GM18499 (cell line): ENCODE measurements at regions not wholly inside any gene's neighbourhood (a gene's known extent, or its start where the extent isn't known, plus 50 kb on each side); places are given as distances from the start of the nearest gene placed in this dataset.

Experiments
- ATAC-seq: cut with Tn5 transposase; IDR thresholded peaks from one replicate; pipeline ENCODE4 v1.9.1; 2021; ENCODE audit warnings: moderate number of reproducible peaks; ENCODE audit not compliant: insufficient read depth, unreplicated experiment

DNA sequence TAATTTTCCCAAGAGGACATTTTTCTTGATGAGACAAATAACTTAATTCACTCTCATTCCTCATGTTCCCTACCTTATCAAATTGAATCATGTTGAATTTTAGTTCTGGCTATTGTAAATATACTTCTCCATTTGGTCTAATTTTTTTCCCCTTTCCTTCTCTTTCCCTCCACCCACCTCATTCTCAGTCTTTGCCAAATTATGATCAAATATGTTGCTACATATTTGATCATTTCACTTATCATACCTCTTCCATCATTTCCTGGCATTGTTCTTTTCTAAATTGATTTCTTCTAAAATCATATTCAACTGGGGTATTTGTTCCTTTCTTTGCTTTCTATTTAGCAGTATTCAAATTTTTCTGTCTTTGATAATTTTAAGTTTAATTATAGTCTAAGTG is 52.3 kb downstream of the HDGFL1 start:
- ATAC-seq: no peak

DNA sequence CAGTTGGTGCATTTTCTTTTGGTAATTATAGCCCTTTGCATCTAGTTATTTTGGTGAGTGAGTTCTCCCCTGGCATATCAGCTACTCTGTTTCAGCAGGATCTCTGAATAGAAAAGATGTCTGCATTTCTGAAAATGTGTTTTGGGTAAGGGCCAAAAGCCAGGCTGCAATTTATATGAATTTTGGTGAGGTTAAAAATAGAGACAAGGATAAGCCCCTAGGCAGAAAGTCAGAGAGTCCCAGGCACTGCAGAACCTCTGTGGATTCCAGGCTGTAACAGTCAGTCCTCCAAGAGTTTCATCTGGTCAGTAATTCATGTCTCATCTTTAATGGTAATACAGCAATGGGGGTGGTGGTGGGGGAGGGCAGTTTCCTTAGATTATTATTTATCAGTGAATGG is 53.0 kb downstream of the HDGFL1 start:
- no peak for ATAC-seq

DNA sequence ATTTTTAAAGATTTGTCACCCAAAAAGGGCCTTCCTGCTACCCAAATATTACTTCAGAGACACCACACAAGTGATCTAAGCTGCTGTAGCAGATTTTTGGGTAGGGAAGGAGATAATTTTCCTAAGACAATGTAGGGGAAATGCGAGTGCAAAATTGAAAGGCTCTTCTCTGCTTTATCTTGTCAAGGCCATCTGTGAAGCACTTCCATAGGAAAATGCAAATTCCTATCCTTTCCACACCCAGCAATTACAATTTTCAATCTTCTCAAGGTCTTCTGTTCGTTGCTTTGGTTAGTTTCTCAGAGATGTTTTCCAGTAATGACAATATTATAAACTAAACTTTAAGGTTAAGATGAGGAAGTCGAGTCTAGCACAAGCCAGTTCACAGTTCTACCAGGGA is 53.4 kb downstream of the HDGFL1 start:
- ATAC-seq: no peak

DNA sequence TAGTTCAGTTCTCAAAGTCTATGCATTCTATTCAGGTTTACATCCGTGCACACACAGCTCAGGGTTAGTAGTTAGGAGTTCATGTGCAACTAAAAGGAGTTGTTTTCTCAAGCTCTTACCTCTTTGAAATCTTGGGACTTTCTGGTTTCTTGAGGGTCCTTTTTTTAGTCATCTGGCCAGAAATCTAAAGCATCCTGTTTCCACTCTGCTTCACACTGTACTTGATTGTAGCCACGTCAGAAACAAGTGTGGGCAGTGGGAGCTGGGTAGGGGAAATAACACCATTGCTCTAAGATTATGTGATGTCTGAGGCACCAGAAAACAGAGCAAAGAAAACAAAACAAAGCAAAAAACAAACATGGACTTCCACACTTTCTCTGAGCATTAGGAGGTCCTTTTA is 58.3 kb downstream of the HDGFL1 start:
- ATAC-seq: no peak

DNA sequence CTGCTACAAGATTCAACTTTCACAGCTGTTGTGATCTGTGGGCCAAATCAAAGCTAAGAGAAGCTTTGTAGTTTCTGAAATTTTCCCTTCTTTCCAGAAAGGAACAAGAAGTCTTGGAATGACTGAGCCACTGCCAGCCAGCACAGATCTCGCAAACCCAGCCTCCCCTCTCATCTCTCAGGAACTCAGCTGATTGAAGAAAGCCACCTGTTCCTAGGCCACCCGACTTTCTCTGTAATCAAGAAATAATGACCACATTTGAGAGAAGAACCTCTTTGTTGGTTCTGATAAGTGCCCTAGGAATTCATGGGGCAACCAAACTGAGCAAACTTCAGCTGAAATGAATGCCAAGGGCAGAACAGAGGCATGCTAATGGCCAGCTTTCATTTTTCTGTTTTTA is 61.7 kb downstream of the HDGFL1 start:
- no peak for ATAC-seq

DNA sequence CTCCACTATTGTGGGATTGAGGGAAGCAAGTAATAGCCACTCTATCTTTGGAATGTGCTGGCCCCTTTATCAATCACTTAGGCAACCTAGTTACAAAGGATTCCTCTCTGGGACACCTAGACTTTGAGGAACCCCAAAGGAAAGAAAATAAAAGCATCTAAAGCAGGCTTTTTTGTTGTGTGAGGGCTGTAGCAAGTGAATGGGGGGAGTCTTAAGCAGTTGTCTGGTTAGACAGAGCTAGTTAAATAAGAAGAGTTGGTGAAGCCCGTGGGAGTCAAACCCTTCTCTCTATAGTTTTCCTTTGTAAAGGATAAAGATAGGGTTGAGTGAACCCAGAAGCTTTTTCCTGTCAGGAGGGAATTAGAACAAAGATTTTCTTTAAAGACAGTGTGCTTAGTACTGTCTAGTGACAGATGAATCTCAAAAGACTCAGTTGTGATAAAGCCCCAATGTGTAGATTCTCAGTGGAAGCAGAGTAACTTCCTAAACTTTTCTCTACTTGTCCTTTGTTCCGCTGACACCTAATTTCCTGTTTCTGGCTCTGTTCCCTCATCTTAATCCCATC is 63.3 kb downstream of the HDGFL1 start:
- ATAC-seq: no peak

DNA sequence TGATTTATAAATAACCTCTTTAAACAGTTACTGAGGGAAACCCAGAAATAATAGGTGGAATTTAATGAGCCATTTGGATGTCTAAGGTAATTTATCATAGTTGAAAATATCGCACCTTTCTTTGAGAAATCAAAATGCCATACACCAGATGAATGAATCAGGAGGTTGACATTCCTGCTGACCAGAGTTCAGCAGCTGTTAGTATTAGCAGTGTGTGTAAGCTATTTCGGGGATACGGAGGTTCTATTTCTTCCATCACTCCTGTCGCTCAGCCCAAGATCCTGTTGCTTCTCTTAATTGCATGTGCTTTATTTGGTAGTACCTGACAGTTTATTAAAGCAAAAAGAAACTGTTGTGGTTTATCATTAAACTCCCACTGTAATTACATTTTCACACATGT is 67.1 kb downstream of the HDGFL1 start:
- ATAC-seq: no peak

DNA sequence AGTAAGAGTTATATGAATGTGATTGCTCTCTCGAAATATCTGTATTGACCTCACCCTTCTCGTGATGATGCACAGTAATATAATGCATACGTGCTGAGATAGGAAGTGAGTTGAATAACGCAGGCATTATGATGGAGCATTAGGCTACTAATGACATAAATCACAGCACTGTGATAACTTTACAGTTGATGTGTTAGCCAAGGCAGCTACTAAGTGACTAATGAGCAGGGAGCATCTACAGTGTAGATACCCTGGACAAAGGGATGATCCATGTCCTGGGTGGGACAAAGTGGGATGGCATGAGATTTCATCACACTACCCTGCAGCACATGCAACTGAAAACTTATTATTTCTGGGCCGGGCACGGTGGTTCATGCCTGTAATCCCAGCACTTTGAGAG is 68.4 kb downstream of the HDGFL1 start:
- no peak for ATAC-seq

DNA sequence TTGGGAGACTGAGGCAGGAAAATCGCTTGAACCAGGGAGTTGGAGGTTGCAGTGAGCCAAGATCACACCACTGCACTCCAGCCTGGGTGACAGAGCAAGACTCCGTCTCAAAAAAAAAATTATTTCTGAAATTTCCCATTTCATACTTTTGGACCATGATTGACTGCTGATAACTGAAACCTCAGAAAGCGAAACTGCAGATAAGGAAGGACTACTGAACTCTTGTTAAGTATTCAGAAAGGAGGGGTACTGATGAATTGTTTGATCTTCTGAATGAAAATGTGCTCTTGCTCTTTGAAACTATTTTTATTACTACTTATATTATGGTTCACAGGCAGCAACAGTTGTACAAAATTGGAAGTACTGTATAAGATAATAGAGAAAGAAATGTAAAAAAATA is 69.0 kb downstream of the HDGFL1 start:
- no peak for ATAC-seq

DNA sequence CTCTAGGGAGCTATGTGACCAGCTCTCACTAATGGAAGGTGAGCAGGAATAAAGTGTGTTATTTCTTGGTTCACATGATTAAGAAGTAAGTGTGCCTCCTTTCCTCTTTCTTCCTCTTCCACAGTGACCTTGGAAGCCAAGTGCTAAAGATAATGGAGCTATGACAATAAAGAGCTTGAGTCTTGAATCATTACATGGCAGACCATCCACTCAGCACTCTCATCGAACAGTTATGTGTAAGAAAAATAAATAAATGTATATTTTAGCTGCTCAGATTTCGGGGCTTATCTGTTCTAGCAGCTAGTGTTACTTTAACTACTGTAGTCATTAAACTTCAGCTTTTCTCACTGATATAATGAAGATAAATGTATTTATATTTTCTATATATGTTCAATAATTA is 72.9 kb downstream of the HDGFL1 start:
- ATAC-seq: no peak

DNA sequence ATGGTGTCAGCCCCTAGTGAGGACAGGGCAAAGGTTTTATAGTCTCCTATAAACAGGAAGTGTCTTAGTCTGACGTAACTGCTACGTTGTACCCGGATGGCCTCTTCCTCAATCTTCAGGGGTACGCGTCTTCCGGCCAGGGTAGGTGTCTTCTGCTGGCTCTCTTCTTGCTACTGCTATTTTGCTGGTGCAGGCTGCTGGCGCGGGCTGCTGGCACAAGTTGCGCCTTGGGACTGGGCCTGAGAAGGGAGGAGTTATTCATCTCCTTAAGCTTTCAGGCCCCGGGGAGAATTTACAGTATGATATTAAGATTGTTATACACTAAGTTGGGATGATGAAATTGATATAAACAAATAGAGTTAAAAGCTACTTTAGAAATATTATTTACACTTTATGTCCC is 74.4 kb downstream of the HDGFL1 start:
- ATAC-seq: no peak

DNA sequence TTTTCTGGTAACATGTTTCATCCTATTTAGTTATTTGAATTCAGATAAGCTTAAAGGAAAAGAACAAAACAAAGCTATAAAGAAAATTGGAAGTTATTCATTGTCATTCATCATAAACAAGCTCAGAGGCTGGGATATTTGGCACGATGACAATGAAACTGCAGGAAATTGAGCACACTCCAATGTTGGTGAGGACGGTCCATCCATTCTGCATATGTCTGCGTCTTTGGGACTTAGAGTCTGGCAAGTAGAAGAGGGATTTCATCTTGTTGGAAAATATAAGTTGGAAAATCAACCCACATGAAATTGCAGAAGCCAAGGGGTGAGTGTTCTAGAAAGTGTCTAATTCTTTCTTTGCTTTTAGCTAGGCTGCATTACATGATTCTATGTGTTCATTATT is 78.4 kb downstream of the HDGFL1 start:
- ATAC-seq: no peak

DNA sequence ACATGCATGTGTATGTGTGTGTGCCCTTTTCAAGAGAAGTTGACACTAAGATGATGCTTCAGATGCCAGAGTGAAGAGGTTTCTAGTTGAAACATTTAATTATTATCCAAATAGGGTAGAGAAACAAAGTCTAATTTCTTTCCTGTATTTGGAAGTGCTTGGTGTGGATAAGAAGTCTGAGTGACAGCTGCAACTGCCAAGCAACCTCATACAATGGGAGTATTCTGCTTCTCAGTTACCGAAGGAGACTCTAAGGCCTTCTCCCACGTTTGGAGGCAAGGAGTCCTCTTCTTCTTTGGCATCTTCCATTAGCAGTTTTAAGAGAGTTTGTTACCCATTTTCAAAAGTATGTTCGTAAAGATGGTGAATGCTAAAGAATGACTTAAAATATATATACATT is 82.4 kb downstream of the HDGFL1 start:
- ATAC-seq: no peak

DNA sequence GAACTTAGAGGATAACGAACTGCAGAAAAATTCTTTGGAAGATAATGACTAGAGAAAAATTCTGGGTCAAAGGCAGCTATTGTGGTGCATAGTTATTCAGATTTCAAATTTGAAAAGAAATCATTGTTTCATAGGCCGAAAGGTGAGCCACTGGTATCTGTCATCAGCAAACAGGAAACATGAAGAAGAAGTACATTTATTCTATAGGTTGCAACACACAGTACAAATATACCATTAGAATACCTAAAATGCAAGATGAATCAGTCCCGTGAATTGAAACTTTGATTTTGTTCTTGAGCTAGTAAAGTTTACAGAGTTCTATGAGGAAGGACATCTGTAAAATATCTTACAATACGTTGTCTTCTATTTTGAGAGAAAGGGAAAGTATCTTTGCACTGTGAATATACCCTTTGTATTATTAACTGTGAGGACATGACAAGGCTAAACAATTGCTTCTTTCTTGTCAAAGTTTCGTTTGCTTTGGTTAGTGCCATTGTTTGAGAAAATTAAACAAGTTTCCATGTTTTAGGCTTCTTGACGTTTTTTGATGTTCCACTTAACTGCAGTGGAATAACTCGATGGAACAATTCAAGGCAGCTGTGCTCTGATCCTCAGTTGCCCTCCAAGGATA is 84.7 kb downstream of the HDGFL1 start:
- no peak for ATAC-seq

DNA sequence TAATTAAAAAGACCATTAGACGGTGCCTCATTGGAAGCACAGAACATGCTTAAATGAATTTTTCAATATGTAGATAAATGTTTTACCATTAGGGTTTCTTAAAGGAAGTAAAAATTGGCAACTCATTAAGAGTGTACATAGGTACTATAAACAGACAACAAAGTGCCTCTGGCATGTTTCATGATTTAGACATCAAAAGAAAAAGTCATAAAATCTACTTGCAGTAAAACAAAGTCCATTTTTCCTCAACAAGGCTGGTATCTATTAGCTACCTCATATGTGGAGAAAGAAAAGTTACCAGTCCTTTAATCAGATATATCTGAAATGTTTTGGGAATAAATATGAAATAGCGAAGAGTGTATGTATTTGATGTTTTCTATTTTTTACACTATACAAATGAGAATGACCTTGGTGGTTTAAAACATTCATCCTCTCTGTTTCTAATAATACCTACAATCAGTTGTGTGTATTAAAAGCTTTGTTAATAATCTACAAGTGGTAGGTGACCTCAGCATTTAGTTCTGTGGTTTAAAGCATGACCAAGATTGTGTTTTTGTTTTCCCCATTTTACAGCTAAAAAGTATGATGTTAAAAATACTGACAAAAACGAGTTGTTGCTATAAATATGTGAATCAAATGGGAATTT is 87.5 kb downstream of the HDGFL1 start:
- ATAC-seq: no peak

DNA sequence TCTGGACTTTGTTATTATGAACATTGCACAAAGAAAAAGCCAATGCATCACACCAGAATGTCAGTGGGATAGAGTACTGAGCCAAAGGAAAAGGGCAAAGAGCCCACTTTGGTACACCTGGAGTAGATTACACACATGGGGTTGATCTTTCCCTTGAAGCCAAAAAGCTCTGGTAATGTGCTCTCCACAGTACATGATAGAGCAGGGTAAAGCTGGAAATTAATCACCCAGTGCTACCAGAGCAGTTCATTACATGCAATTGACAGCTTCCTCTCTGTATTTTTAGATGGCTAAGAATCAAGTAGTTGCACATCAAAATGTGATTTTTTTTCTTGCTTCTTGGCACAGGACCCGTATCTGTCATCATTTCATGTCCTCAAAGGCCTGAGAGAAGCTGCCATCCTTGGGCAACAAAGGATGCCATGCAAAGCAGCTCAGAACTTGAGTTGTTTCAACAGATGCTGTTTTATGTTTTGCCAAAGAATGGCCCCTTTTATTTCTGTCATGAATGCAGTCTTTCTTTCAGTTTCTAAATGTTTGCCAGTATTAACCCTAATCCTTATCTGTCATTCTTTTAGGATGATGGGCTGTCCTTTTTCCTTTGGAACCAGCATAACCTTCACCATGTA is 88.1 kb downstream of the HDGFL1 start:
- ATAC-seq: no peak

DNA sequence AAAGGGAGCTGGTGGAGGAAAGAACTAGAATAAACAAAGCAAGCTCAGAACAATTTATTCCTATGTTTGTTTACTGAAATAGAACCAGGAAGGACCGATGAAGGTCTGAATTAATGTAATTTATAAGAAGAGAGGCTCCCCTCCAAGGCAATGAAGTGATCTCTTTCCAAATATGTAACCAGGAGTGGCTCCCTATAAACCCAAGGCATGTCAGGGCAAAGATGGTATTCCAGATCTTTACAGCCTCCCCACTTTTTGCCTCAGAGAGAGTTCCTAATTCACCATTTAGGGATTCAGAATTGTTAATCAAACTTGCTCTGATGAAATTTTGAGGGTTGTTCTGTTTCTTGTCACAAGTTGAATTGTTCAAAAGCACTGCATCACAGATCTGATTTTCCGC is 88.8 kb downstream of the HDGFL1 start:
- ATAC-seq: no peak

DNA sequence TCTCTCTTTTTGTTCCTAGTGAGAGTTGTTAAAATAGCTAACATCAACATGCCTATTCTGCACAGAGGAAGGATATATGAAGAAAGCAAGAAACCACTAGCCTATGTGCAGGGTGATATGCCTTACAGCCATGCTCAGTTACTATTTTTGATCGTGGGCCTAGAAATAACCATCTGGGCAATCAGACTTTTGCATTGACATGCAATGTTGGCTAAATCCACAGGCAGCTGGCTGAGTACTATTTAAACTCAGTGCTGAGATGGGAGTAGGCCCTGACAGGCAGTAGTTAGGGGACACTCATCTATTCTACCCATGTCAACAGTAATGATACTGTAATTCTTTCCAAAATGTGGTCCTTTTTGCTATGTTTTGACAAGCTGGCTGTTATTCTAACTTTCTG is 89.6 kb downstream of the HDGFL1 start:
- ATAC-seq: no peak

DNA sequence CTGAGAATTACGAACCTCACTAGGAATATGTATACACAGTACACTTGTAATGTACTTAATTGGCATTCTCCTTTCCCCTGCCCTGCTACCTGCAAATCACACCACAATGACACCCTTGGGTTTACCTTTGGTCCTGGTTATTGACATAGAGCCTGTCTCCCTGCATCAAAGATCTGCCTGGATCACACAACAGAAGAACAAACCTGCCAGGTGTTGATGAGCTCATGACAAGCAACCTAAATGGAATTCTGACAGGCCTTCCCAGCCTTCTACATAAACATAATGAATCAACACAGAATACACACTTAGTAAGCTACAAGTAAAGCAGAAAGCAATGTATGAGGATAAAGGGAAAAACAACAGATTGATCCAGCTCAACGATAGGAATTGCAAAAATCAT is 95.6 kb downstream of the HDGFL1 start:
- ATAC-seq: no peak

DNA sequence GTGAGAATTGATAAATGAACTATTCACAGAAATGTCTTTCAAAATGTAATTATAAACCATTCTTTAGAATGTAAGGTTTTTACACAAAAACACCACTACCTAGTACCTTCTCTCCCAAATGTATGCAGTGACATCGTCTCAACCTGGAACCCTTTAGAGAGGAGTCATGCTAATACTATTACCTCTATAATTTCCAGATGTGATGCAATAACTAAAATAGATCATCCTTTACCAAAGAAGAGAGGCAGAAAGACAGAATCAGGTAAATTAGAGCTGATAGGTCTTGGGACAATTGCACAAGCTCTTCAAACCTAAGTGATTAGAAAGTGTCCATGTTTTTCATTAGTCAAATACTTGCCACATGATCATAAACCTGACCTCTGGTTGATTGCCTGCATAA is 96.7 kb downstream of the HDGFL1 start:
- ATAC-seq: no peak

DNA sequence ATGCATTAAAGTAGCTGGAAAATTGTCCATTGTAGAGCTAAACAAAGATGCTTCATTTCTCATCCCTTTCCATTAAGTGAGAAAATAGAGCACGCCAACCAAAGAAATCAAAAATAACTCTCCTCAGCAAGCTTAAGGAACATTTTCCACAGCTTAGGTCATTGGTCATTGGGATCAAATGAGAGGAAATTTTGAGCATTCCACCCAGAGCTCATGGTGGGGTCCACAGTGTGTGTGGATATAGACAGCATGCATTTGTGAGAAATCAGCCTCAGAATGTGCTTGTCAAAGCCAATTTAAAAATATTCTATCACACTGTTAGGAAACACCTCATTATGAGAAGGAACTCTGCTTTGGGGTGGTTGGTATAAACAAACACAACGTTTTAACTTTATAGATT is 97.2 kb downstream of the HDGFL1 start:
- ATAC-seq: no peak

DNA sequence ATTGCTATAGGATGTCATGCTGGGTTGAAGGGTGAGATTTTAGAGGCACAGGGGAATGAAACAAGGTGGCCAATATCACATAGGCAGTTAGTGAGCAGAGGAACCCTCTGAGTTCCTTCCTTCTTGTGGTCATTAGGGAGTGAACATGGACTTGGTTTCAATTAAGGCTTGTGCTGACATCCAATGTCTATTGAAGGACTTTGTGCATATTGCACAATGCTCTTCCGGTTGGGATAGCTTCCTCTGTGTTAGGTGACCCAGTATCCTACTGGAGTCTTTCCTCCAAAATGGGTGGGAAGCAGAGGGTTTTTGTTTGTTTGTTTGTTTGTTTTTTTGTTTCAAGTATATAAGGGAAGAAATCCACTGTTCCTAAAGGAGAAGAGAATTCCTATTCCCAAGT is 98.5 kb downstream of the HDGFL1 start:
- no peak for ATAC-seq
